ENCODE measurements at regions not wholly inside any gene's neighbourhood (a gene's known extent, or its start where the extent isn't known, plus 50 kb on each side); places are given as distances from the start of the nearest gene placed in this dataset.

- no peak for TF ChIP-seq CREB5 (CRISPR knock-in tag; IDR thresholded peaks at IDR 0.05; ENCODE audit: low read depth)
- TF ChIP-seq, protein P1, sequence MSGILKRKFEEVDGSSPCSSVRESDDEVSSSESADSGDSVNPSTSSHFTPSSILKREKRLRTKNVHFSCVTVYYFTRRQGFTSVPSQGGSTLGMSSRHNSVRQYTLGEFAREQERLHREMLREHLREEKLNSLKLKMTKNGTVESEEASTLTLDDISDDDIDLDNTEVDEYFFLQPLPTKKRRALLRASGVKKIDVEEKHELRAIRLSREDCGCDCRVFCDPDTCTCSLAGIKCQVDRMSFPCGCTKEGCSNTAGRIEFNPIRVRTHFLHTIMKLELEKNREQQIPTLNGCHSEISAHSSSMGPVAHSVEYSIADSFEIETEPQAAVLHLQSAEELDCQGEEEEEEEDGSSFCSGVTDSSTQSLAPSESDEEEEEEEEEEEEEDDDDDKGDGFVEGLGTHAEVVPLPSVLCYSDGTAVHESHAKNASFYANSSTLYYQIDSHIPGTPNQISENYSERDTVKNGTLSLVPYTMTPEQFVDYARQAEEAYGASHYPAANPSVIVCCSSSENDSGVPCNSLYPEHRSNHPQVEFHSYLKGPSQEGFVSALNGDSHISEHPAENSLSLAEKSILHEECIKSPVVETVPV (CRISPR knock-in tag; IDR thresholded peaks at IDR 0.05) = no peak
- no peak for TF ChIP-seq ZNF565 (CRISPR knock-in tag; conservative IDR thresholded peaks at IDR 0.05; ENCODE audit: low read depth)
- TF ChIP-seq, protein P2, sequence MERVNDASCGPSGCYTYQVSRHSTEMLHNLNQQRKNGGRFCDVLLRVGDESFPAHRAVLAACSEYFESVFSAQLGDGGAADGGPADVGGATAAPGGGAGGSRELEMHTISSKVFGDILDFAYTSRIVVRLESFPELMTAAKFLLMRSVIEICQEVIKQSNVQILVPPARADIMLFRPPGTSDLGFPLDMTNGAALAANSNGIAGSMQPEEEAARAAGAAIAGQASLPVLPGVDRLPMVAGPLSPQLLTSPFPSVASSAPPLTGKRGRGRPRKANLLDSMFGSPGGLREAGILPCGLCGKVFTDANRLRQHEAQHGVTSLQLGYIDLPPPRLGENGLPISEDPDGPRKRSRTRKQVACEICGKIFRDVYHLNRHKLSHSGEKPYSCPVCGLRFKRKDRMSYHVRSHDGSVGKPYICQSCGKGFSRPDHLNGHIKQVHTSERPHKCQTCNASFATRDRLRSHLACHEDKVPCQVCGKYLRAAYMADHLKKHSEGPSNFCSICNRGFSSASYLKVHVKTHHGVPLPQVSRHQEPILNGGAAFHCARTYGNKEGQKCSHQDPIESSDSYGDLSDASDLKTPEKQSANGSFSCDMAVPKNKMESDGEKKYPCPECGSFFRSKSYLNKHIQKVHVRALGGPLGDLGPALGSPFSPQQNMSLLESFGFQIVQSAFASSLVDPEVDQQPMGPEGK (CRISPR knock-in tag; IDR thresholded peaks at IDR 0.05; ENCODE audit: borderline replicate concordance) = no peak
- TF ChIP-seq ZNF8 (CRISPR knock-in tag; IDR thresholded peaks at IDR 0.05) = no peak
- TF ChIP-seq SNAI2 (CRISPR knock-in tag; IDR thresholded peaks at IDR 0.05) = no peak
- TF ChIP-seq ZC3H10 (CRISPR knock-in tag; IDR thresholded peaks at IDR 0.05) = no peak
- no peak for TF ChIP-seq PPARA (CRISPR knock-in tag; IDR thresholded peaks at IDR 0.05; ENCODE audit: borderline replicate concordance)
- no peak for TF ChIP-seq ZFP30 (CRISPR knock-in tag; IDR thresholded peaks at IDR 0.05)
- TF ChIP-seq ESRRG (CRISPR knock-in tag; IDR thresholded peaks at IDR 0.05) = no peak
- TF ChIP-seq OSR1 (CRISPR knock-in tag; IDR thresholded peaks at IDR 0.05) = no peak
These were observed 534.1 kb upstream of the KCNMB2 start for GRCh38 chr3:178002113-178002512.

All from SK-N-SH treated with all-trans-retinoic acid at 6 μM for 48 hours (cell line).